ENCODE measurements at regions not wholly inside any gene's neighbourhood (a gene's known extent, or its start where the extent isn't known, plus 50 kb on each side); places are given as distances from the start of the nearest gene placed in this dataset.

- no peak for TF ChIP-seq CTCF (conservative IDR thresholded peaks at IDR 0.05; ENCODE audit: low read length)
- TF ChIP-seq EZH2phosphoT487 (IDR thresholded peaks at IDR 0.05; ENCODE audit: borderline replicate concordance, low read depth, low read length), result no peak
Observed at GRCh38 chr1:242673652-242674051, 149.2 kb upstream of the PLD5 start.

All from OCI-LY7 (cell line).